GM21786 (cell line): ENCODE measurements at regions not wholly inside any gene's neighbourhood (a gene's known extent, or its start where the extent isn't known, plus 50 kb on each side); places are given as distances from the start of the nearest gene placed in this dataset.

Experiments
- ATAC-seq: cut with Tn5 transposase; IDR thresholded peaks from one replicate; pipeline ENCODE4 v1.9.1; 2021; ENCODE audit not compliant: unreplicated experiment

GRCh38 chr3:152710549-152710948, 124.4 kb upstream of the P2RY1 start:
- no peak for ATAC-seq

- no peak for ATAC-seq
Observed at GRCh38 chr3:152713989-152714388, 120.9 kb upstream of the P2RY1 start.

- ATAC-seq: no peak
Observed at GRCh38 chr3:152714507-152714906, 120.4 kb upstream of the P2RY1 start.

GRCh38 chr3:152717252-152717651, 117.7 kb upstream of the P2RY1 start:
- ATAC-seq: no peak

- ATAC-seq: no peak
Observed at GRCh38 chr3:152718810-152719209, 116.1 kb upstream of the P2RY1 start.

- no peak for ATAC-seq
Observed at GRCh38 chr3:152719264-152719663, 115.7 kb upstream of the P2RY1 start.

GRCh38 chr3:152720951-152721718, 113.8 kb upstream of the P2RY1 start:
- ATAC-seq: no peak

- ATAC-seq: no peak
Observed at GRCh38 chr3:152724270-152724669, 110.7 kb upstream of the P2RY1 start.

GRCh38 chr3:152728231-152728980, 106.5 kb upstream of the P2RY1 start:
- no peak for ATAC-seq

- no peak for ATAC-seq
Observed at GRCh38 chr3:152729906-152730305, 105.0 kb upstream of the P2RY1 start.

- ATAC-seq: no peak
Observed at GRCh38 chr3:152731511-152731910, 103.4 kb upstream of the P2RY1 start.

- ATAC-seq: no peak
Observed at GRCh38 chr3:152733584-152734119, 101.3 kb upstream of the P2RY1 start.

- peak; percentile 98 for ATAC-seq
Observed at GRCh38 chr3:152737021-152737908, 97.7 kb upstream of the P2RY1 start.

GRCh38 chr3:152738656-152739055, 96.3 kb upstream of the P2RY1 start:
- no peak for ATAC-seq

- ATAC-seq: peak; percentile 66
Observed at GRCh38 chr3:152742368-152743347, 92.3 kb upstream of the P2RY1 start.

- no peak for ATAC-seq
Observed at GRCh38 chr3:152745646-152746045, 89.3 kb upstream of the P2RY1 start.

GRCh38 chr3:152754303-152754702, 80.6 kb upstream of the P2RY1 start:
- no peak for ATAC-seq

GRCh38 chr3:152756807-152757206, 78.1 kb upstream of the P2RY1 start:
- no peak for ATAC-seq

GRCh38 chr3:152760024-152760563, 74.8 kb upstream of the P2RY1 start:
- peak; percentile 93 for ATAC-seq

- ATAC-seq: peak; percentile 23
Observed at GRCh38 chr3:152760591-152760990, 74.3 kb upstream of the P2RY1 start.
